Peyer's patch (tissue), 4 donors: ENCODE measurements at regions not wholly inside any gene's neighbourhood (a gene's known extent, or its start where the extent isn't known, plus 50 kb on each side); places are given as distances from the start of the nearest gene placed in this dataset.

ENCODE experiments used
- CTCF ChIP-seq, 6 experiments: fragments of 450-650 bp in 4 of 6; fragments of 200-600 bp in 2 of 6; sonication (generic) in 1 of 6; IDR thresholded peaks; one replicate each; pipeline ENCODE4 v1.5.1; 2017 to 2019; ENCODE audit warnings: antibody characterized with exemption in 6 of 6, mild to moderate bottlenecking in 3 of 6, moderate library complexity in 1 of 6
- POLR2A ChIP-seq, 2 donors: fragments of 450-650 bp; IDR thresholded peaks; one replicate each; pipeline ENCODE4 v1.5.1; 2017; ENCODE audit warnings: antibody characterized with exemption in 2 of 2, mild to moderate bottlenecking in 2 of 2, moderate library complexity in 2 of 2

- TF ChIP-seq CTCF (IDR thresholded peaks at IDR 0.05): no peak
- TF ChIP-seq POLR2A (IDR thresholded peaks at IDR 0.05): no peak
Measured at GRCh38 chr6:155523821-155524651, 68.4 kb upstream of the NOX3 start.
